ENCODE measurements at regions not wholly inside any gene's neighbourhood (a gene's known extent, or its start where the extent isn't known, plus 50 kb on each side); places are given as distances from the start of the nearest gene placed in this dataset.

GRCh38 chr13:40438022-40438680 lies 228.3 kb downstream of the FOXO1 start:
- no peak overlapping the region for H3K27ac ChIP-seq
- TF ChIP-seq CTCF (conservative IDR thresholded peaks at IDR 0.05) = no peak

- H3K27ac ChIP-seq = peak overlapping the region; percentile 5; the same call in 1 of the 2 replicates
- no peak for TF ChIP-seq CTCF (conservative IDR thresholded peaks at IDR 0.05)
Observed at GRCh38 chr13:40438999-40439797, 227.2 kb downstream of the FOXO1 start.

GRCh38 chr13:40439928-40440327 lies 226.5 kb downstream of the FOXO1 start:
- no peak for TF ChIP-seq CTCF (conservative IDR thresholded peaks at IDR 0.05)
- H3K27ac ChIP-seq = peak overlapping the region; percentile 5; the same call in 1 of the 2 replicates

GRCh38 chr13:40440990-40441820 lies 225.2 kb downstream of the FOXO1 start:
- TF ChIP-seq CTCF (conservative IDR thresholded peaks at IDR 0.05) = no peak
- peak overlapping the region; percentile 55 for H3K27ac ChIP-seq

- H3K27ac ChIP-seq = peak overlapping the region; percentile 55
- TF ChIP-seq CTCF (conservative IDR thresholded peaks at IDR 0.05) = no peak
Observed at GRCh38 chr13:40442231-40442630, 224.2 kb downstream of the FOXO1 start.

- peak overlapping the region; percentile 55; the same call in 1 of the 2 replicates for H3K27ac ChIP-seq
- no peak for TF ChIP-seq CTCF (conservative IDR thresholded peaks at IDR 0.05)
Observed at GRCh38 chr13:40442826-40443225, 223.6 kb downstream of the FOXO1 start.

GRCh38 chr13:40444241-40444640 lies 222.2 kb downstream of the FOXO1 start:
- no peak for TF ChIP-seq CTCF (conservative IDR thresholded peaks at IDR 0.05)
- no peak overlapping the region for H3K27ac ChIP-seq

Data from VCaP (cell line).